MM.1S (cell line): ENCODE measurements at regions not wholly inside any gene's neighbourhood (a gene's known extent, or its start where the extent isn't known, plus 50 kb on each side); places are given as distances from the start of the nearest gene placed in this dataset.

ENCODE experiments used
- CTCF ChIP-seq: fragments of 300-600 bp; sonication (generic); IDR thresholded peaks from 2 replicates; pipeline ENCODE4 v1.5.1; 2016; ENCODE audit warnings: antibody characterized with exemption, low read length, mixed read lengths
- EZH2 ChIP-seq: fragments of 300-600 bp; sonication (generic); optimal IDR thresholded peaks from 2 replicates; pipeline ENCODE3; 2017; ENCODE audit warnings: low read depth, mild to moderate bottlenecking, antibody characterized with exemption, low read length, mixed read lengths
- EZH2phosphoT487 ChIP-seq: fragments of 300-600 bp; sonication (generic); IDR thresholded peaks from 2 replicates; pipeline ENCODE4 v1.6.1; 2018; ENCODE audit warnings: antibody characterized with exemption, low read length

- TF ChIP-seq CTCF (no peak), EZH2 (no peak), EZH2phosphoT487 (no peak)
Measured at GRCh38 chr2:175463589-175464310, 282.2 kb upstream of the ATP5MC3 start.
